Gastroesophageal sphincter (tissue), 2 donors: ENCODE measurements at regions not wholly inside any gene's neighbourhood (a gene's known extent, or its start where the extent isn't known, plus 50 kb on each side); places are given as distances from the start of the nearest gene placed in this dataset.

Experiments used
- EP300 ChIP-seq: sonication (generic); formaldehyde crosslinking; IDR thresholded peaks from one replicate; pipeline ENCODE4 v1.6.1; 2017; ENCODE audit warnings: antibody characterized with exemption, mild to moderate bottlenecking
- POLR2AphosphoS5 ChIP-seq: sonication (generic); formaldehyde crosslinking; IDR thresholded peaks from one replicate; pipeline ENCODE4 v1.6.1; 2017; ENCODE audit warnings: antibody characterized with exemption

- TF ChIP-seq POLR2AphosphoS5 = no peak
- TF ChIP-seq EP300 = no peak
Observed at GRCh38 chr12:33041562-33041961, 145.0 kb upstream of the PKP2 start.
